Mucosa of gallbladder (tissue), 1 donor: ENCODE measurements at regions not wholly inside any gene's neighbourhood (a gene's known extent, or its start where the extent isn't known, plus 50 kb on each side); places are given as distances from the start of the nearest gene placed in this dataset.
"Not testable (repeated sequence)": the region's sequence is repeated elsewhere in the genome, so short reads cannot be mapped to it uniquely, and the experiment has no call there.

ENCODE experiments used
- DNase-seq: peaks from one replicate; pipeline ENCODE4 v3.0.0-alpha.2; 2020; ENCODE audit warnings: low spot score
- donor health status: DM: no; HTN: no; CAD: no.

DNA sequence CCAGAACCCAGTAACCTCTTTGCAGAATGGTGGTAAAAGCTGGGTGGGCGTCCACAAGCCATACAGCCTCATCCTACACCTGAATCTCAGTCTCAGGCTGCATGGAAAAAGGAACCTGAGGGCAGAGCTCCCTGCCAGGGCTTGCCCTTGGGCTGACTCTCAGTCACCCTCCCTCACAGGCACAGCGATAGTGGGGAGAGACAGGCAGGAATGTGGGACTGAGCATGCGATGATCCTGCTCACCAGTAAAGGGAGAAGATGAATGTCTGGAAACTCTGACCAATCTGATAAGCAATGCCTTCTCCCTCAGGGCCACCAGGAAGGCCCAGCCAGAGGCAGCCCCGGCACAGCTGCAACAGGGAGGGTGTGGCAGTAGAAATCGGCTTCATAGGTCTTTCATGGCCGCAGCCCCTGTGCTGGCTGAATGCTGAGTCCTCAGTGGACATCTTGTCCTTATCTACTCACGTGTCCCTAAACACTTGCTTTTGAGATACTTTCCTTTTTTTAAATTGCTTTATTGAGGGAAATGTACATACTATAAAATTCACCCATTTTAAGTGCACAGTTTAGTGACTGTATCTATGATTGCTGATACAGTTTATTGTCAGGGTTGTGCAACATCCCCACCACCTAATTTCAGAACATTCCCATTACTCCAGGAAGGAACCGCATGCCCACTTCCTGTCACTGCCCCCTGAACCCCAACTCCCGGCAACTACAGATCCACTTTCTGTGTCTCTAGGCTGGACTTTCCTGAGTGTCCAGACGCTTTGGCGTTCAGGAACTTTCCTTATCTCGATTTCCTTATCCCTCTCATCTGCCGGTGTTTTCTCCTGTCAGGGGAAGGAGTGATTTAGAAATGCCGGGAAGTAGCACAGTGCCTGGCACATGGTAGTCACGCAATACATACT lies 258.1 kb downstream of the PCNX1 start:
- DNase-seq = no peak

DNA sequence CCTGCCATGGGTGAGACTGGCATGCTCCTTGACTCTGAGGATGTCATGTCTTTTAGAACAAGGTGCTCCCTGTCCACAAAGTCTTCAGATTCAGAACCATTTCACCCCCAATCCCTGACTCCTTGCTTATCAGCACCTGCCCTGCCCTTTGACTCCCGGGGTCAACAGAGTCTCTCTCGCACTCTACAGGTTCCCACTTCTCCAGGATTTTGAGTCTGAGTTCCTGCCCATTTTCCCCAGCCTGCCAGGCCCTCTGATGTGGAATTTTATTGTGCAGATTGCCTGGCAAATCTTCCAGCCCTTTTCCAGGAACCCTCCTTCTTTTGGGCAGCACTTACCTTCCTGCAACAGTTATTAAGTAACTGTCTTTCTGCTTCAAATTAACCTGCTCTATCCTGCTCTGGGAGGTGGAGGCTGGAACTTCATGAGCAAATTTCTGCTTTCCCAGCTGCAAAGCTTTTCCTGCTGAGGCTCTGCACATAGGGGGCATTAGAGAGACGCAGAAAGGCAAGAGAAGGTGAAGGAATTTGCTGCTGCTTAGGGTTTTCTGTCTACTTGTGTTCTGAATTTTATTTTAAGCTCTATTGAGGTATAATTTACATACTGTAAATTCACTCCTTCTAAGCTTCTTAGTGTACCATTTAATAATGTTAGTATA lies 259.1 kb downstream of the PCNX1 start:
- peak; percentile 74 for DNase-seq

DNA sequence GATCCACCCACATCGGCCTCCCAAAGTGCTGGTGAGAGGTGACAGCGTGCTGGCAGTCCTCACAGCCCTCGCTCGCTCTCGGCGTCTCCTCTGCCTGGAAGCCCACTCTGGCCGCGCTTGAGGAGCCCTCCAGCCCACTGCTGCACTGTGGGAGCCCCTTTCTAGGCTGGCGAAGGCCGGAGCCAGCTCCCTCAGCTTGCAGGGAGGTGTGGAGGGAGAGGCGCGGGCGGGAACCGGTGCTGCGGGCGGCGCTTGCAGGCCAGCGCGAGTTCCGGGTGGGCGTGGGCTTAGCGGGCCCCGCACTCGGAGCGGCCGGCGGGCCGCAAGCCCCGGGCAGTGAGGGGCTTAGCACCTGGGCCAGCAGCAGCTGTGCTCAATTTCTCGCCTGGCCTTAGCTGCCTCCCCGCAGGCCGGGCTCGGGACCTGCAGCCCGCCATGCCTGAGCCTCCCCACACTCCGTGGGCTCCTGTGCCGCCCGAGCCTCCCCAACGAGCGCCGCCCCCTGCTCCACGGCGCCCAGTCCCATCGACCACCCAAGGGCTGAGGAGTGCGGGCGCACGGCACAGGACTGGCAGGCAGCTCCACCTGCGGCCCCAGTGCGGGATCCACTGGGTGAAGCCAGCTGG lies 260.2 kb downstream of the PCNX1 start:
- DNase-seq = not testable (repeated sequence)

DNA sequence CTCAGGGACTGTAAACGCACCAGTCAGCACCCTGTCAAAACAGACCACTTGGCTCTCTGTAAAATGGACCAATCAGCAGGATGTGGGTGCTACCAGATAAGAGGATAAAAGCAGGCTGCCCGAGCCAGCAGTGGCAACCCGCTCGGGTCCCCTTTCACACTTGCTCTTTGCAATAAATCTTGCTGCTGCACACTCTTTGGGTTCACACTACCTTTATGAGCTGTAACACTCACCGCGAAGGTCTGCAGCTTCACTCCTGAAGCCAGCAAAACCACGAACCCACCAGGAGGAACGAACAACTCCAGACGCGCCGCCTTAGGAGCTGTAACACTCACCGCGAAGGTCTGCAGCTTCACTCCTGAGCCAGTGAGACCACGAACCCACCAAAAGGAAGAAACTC lies 260.9 kb downstream of the PCNX1 start:
- DNase-seq = not testable (repeated sequence)

DNA sequence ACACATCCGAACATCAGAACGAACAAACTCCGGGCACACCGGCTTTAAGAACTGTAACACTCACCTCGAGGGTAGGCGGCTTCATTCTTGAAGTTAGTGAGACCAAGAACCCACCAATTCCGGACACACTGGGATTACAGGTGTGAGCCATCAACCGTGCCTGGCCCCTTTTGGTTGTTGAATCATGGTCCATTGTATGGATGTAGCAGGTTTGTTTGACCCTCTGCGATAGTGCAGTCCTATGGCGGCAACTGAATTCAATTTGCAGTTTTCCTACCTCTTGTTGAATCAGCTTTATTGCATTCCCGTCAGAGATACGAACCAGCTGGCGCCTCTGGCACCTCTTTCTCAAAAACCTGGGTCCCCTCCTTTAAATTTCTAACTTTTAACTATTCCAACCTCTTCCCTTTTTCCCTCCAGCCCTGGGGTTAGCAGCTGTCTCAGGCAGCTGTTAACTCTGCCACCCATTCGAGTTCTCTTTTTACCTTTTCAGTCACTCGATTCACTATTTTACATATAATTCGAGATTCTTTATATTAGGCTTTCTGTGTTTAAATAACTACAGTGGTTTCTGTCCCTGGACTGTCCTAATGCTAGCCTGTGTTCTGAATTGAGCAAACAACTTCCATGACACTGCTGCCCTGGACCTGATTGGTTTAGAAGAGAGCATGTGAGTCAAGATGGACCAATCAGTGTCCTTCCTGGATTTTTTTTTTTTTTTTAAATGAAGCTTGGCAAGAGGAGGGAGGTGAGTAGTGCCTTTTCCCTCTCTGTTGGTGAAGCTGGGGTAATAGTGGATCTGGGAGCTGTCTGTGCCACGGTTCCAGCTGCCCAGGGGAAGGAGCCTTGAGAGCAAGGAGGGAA lies 261.5 kb downstream of the PCNX1 start:
- no peak for DNase-seq

DNA sequence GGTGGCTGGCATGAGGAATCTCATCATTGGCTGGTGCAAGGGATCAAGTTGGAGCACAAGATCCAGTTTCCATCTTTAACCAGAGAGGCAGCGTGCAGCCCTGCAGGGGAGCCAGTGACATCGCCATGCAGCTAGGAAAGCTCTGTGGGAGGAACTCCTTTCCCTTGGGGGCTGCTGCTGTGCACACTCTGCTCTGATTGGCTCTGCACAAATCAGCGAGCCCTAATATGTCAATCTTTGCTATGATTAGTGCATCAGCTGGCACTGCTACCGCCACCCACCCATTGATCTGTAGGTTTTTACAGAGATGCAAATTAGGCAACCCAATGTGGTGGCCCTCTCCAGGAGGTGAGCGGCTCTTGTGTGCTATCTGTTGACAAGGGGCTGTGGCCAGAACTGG lies 262.6 kb downstream of the PCNX1 start:
- no peak for DNase-seq

DNA sequence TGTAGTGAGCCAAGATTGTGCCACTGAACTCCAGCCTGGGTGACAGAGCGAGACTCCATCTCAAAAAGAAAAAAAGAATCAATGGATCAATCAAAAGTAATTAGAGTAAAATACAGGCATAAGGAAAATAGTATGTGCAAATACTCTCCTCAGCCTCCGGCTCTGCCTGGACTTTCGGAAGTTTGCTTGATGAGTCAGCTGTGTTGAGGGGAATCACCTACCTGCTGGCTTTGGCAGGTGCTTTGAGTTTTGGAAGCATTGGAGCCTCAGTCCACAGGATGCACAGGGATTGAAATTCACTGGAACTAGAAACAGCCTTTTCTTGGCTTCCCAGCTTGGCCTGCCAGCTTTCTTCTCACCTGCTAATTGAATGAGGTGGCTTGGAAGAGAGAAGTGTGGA lies 268.2 kb downstream of the PCNX1 start:
- DNase-seq = peak; percentile 69

DNA sequence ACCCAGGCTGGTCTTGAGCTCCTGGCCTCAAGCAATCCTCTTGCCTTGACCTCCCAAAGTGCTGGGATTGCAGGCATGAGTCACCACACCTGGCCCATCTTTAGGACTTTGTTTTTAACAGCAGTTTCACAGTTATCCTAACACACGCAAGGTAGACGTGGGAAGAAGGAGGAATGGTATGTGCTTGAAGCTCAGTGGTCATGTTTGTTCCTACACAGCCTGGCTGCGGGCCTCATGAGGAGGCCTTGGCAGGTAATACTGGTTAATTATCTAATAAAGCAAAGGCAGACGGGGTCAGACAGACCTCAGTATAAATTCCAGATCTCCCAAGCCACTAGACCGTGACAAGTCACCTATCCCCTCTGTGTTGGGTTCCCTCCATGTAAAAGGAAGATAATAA lies 271.8 kb downstream of the PCNX1 start:
- no peak for DNase-seq

DNA sequence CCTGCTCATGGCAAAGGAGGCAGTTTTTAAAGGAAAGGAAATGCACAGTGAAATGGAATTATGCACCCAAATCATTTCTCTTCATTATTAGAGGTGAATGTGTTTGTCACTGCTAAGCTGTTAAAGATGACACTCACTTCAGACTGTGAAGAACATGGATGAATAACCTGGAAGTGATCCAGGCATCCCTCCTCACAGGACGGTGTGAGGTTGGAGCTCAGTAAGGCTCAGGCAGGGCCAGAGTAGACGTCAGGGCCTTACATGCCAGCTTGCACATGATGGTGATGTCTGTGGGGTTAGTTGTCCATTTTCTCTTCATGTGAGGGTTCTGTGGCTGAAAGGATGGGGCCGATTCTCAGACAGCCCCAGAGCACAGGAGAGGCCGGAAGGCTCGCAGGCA lies 273.1 kb downstream of the PCNX1 start:
- no peak for DNase-seq

DNA sequence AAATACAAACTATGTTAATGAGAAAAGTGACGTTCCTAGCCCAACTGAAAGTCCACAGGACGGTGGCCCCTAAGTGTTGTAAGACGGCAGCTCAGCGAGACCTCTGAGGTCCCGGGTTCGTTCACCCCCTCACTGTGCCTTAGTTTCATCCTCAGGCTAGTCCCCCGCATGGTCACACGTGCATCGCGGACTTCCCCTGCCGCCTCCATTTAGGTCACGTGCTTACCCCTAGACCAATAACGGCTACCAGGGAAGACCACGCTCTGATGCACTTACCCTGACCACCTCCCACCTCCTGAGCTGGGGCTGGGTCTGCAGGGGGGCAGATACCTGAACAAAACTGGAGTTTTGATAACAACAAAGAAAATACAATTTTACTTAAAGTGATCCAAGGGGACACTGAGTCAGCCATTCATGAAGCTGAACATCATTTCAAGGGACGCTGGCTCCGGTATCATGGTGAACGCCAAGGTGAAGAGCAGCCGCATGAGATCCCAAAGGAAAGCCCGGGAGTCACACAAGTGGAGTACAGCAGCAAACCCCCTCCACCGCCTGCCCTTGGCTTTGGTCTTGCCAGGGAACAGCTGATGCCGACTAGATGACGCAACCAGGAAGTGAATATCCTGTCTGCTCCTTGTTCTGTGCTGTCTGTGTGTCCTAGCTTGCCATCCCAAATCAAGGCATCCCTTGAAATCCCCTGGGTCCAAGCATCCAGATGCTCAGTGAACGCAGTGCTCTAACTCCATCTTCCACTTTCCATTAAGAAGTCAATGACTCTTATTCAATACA lies 274.1 kb downstream of the PCNX1 start:
- no peak for DNase-seq

DNA sequence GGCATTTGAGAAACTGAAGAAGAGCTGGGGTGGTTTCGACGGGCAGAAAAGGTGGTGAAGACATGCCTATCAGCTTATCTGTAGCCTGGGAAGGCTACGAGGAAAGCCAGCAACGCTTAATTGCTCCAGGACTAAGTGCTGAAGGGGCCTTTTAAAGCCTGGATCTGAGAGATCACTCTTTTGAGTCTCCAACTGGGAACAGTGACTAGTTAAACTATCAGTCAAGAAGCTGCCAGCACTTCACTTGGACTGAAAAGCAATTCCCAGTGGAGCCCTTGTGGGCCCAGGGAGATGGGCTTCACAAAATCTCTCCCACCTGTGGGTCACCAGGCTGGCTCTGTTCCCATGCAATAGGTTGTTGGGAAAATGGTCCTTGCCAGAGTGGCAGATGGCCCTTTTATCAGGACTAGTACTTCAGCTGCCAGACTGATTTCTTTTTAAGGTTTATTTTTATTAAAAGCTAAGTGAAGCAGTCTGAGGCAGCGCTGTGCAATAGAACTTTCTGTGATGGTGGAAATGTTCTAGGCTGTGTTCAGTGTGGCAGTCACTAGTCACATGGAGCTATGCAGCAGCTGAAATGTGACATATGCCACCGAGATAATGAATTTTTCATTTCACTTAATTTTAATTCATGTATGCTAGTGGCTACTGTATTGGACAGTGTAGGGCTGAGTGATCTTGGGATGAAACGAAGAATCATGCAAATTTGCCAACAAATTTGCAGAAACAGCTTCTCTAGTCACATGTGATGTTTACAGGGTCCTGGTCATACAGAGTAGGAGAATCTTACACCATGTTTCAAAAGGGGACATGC lies 276.8 kb downstream of the PCNX1 start:
- DNase-seq = no peak

DNA sequence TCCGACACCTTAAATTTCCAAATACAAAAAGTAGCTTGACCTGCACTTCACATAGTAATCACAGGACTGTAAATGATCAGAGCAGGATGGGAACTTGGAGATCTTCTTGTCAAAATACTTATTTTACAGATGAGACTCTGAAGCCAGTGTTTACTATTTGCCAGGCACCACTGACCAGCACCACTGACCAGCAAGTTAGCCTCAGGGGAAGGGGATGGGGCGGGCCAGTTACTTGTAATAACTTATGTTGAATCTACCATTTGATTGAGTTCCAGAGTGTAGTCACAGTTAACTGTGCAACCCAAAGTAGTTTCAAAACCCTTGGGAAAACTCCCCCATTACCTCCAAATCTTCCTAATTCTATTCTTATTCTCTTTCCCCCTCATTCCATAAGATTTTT lies 278.4 kb downstream of the PCNX1 start:
- DNase-seq = no peak

DNA sequence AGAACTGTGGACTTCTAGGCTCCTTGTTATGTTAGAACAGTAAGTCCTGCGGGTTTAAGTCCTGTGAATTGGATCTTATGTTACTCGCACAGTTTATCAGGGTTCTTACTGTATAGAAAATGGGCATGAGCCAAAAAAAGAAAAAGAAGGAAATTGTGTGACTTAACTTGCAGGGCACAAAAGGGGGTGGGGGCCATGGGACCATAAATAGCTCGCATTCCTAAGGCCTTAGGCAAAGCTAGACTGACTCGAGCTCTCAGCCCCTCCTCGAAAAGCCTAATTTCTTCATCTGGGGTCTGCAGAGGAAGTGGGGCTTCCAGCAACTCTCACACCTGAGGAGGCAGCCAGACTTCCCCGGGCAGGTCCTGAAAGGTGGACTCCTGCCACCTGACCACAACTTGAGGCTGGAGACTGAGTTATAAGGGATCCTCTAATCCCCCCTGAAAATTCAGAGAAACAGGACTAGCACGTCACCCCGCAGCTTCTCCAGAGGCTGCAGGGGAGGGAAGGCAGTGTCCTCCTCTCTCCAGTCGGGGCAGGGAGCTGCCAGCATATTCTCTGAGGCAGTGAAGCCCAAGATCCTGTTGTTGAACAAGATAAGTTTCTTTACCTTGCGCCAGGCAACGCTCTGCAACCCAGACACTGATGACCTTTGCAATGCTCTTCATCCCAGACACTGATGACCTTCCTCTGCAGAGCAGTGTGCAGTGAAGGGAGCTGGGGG lies 280.5 kb downstream of the PCNX1 start:
- no peak for DNase-seq

DNA sequence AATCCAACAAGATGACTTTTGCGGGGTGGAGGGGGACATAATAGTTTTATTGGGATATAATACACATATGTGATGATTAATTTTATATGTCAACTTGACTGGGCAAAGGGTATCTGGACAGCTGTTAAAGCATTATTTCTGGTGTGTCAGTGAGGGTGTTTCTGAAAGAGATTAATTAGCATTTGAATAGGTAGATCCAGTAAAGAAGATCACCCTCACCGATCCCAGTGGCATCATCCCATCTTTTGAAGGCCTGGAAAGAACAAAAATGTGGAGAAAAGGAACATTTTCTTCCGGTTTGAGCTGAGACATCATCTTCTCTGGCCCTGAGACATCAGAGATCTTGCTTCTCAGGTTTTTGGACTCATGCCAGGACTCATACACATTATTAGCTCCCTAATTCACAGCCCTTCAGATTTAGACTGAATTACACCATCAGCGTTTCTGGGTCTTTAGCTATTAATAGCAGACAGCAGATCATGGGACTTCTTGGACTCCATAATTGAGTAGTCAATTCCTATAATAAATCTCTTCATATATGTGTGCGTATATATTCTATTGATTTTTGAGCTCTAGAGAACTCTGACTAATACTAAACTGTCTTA lies 283.6 kb downstream of the PCNX1 start:
- DNase-seq = no peak

DNA sequence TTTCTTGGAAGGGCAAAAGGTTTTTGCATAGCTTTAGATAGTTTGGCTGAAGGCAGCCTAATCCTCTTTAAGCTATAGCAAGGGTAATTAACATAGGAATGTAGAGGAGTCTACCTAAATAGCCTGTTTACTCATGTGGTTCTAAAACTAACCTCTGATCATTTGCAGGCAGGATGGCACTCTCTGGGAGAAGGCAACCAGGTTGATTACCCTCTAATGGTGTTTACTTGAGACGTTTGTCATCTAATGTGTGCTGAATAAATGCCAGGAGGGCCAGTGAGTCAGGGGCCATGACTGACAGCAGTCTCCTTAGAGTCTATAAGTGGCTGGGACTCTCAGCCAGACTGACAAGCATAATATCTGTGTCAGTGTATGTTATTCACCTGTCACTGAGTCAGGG lies 286.4 kb downstream of the PCNX1 start:
- DNase-seq = no peak

DNA sequence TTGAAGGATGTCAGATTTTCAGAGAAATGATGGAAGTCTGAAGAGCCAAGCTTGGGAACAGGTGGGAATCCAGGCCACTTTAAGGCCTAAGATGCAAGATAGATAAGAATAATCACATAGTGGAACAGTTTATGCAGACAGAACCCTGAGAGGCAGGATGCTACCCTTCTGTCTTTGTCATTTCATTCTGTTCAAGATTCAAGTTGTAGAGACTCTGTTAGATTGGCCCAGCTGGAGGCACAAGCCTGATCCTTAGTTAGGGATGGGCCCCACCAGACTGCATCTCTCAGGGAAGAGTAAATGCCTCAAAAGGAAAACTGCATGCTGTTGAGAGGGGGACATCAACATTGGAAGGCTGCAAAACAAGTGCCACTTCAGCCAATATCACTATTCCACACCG lies 287.0 kb downstream of the PCNX1 start:
- no peak for DNase-seq

DNA sequence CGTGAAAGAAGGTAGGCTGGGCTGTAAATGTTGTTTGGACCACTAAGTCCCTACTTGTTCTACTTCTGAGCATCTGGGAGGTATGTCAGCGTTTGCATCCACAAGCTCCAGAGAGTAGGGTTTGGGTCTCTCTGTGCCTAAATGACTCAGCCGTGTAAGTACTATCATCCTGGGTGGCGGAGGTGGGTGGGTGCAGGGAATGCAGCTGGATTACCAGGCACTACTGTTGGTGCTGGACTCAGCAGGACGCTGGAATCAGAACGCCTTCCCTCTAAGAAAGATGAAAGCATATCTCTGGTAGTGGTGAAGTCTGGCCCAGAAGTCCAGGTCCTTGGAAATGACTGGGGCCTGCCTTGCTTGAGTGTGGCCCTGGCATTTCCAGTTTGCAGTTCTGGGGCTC lies 289.7 kb downstream of the PCNX1 start:
- DNase-seq = no peak

DNA sequence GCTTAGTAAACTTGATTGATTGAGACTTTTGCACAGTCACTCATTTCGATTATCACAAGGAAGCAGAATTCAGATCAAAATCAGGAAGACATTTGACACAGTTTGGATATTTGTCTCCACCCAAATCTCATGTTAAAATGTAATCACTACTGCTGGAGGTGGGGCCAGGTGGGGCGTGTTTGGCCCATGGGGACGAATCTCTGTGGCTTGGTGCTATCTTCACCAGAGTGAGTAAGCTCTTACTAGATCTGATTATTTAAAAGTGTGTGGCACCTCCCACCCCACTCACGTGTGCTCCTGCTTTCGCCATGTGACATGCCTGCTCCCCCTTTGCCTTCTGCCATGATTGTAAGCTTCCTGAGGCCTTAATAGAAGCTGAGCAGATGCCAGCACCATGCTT lies 291.4 kb downstream of the PCNX1 start:
- peak; percentile 64 for DNase-seq

DNA sequence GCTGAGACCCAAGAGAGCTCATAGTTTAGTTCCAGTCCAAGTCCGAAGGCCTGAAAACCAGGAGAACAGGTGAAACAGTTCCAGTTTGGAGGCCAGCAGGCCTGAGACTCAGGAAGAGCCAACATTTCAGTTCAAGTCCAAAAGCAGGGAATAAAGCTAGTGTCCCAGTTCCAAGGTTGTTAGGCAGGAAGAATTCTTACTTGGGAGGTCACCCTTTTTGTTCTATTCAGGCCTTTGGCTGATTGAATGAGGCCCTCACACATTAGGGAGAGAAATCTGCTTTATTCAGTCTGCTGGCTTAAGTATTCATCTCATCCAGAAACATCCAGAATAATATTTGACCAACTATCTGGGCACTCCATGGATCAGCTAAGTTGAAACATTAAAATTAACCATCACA lies 294.6 kb downstream of the PCNX1 start:
- DNase-seq = no peak
